ENCODE measurements at regions not wholly inside any gene's neighbourhood (a gene's known extent, or its start where the extent isn't known, plus 50 kb on each side); places are given as distances from the start of the nearest gene placed in this dataset.

DNA sequence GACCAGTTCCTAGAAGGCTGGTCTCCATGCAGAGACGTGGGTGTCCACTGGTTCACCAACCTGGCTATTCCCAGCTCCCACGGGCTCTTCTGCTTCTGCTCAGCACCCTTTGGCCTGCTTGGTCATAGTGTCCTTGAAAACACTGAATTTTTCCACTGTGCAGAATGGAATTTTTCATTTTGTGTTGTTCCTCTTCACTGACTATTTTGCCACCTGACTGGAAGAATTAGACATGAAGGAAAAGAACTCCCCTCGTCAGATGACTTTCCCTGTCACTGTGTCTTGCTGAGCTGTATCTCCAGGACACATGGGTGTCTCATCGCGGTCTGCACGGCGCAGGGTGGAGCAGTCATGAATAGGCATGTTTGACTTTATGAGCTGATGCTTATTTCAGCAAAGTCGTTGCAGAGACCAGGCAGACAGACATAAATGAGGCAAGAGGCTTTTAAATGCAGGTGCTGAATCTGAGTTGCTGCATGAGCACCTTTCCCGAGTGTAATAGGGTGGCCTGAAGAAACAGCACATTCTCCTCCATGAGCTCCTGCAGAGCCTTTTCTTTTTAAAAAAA is 50.2 kb upstream of the SEMA4D start:
- H3K27me3 ChIP-seq: no peaks in the 10 kb centered on the region
- WGBS, 3 donors: 57 to 70% (median 65%) methylated on average over 9 of the region's 9 CpGs
- no peaks in the 10 kb centered on the region for H3K9me3 ChIP-seq
- intact Hi-C loops (cut with DNase I): loop anchor here in 2 of 4 donors (2.0 to 10.0 kb wide), 2 partner anchors 71 to 223 kb away; no protein-coding TSS in a partner anchor
- TF ChIP-seq EP300 (IDR thresholded peaks at IDR 0.05): no peak
- TF ChIP-seq POLR2A (IDR thresholded peaks at IDR 0.05): no peak
- TF ChIP-seq, protein P1, sequence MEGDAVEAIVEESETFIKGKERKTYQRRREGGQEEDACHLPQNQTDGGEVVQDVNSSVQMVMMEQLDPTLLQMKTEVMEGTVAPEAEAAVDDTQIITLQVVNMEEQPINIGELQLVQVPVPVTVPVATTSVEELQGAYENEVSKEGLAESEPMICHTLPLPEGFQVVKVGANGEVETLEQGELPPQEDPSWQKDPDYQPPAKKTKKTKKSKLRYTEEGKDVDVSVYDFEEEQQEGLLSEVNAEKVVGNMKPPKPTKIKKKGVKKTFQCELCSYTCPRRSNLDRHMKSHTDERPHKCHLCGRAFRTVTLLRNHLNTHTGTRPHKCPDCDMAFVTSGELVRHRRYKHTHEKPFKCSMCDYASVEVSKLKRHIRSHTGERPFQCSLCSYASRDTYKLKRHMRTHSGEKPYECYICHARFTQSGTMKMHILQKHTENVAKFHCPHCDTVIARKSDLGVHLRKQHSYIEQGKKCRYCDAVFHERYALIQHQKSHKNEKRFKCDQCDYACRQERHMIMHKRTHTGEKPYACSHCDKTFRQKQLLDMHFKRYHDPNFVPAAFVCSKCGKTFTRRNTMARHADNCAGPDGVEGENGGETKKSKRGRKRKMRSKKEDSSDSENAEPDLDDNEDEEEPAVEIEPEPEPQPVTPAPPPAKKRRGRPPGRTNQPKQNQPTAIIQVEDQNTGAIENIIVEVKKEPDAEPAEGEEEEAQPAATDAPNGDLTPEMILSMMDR (IDR thresholded peaks at IDR 0.05): no peak
- H3K36me3 ChIP-seq: no peaks in the 10 kb centered on the region
- no peak overlapping the region for H3K27ac ChIP-seq
- H3K4me1 ChIP-seq (ENCODE audit: insufficient read depth): no peaks in the 10 kb centered on the region
- DNase-seq: no peak
- H3K4me3 ChIP-seq: no peak overlapping the region

Data from ovary (tissue), 7 donors.